Bronchial epithelial cell (primary cell): ENCODE measurements at regions not wholly inside any gene's neighbourhood (a gene's known extent, or its start where the extent isn't known, plus 50 kb on each side); places are given as distances from the start of the nearest gene placed in this dataset.
A peak's percentile ranks its signal among the peaks of the same experiment; 100 is the strongest.

Source experiments
- DNase-seq: peaks from one replicate; pipeline ENCODE4 v3.0.0-alpha.2; 2010; ENCODE audit warnings: low read depth
- FAIRE-seq: peaks from 2 replicates; lab custom pipeline; 2011; peaks lifted over from hg19 to GRCh38; lab: Jason Lieb, UNC
- H3K27me3 ChIP-seq: 2 replicates; pipeline ENCODE4 v1.5.1; 2011; ENCODE audit warnings: low read length; ENCODE audit not compliant: control insufficient read depth, insufficient read depth
- H3K36me3 ChIP-seq: 2 replicates; pipeline ENCODE4 v1.5.1; 2011; ENCODE audit warnings: low read length; ENCODE audit not compliant: control insufficient read depth, insufficient read depth
- H3K4me3 ChIP-seq: 2 replicates; pipeline ENCODE4 v1.5.1; 2011; ENCODE audit warnings: mild to moderate bottlenecking, low read depth, low read length, control low read depth
- TF ChIP-seq, protein P1 (sequence below): IDR thresholded peaks from 2 replicates; pipeline ENCODE4 v1.5.1; 2011; ENCODE audit warnings: mild to moderate bottlenecking, moderate library complexity, low read length, control low read depth, inconsistent platforms; ENCODE audit not compliant: insufficient read depth, severe bottlenecking

DNA sequence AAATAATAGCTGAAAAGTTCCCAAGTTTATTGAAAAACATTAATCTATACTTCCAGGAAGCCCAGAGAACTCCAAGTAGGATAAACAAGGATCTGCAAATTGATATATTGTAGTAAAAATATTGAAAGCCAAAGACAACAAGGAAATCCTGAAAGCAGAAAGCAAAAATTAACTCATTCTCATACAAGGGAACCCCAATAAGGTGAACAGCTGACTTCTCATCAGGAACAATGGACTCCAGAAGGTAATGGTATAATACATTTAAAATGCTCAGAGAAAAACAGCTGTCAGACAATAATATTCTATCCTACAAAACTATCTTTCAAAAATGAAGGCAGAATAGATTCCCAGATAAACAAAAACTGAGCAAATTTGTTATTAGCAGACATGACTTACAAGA, 138.1 kb upstream of the BMP4 start:
- DNase-seq (peak; percentile 3), FAIRE-seq (no peak)
- Histone ChIP-seq H3K4me3 (no peak overlapping the region), H3K36me3 (no peaks in the 10 kb centered on the region), H3K27me3 (no peaks in the 10 kb centered on the region)
- TF ChIP-seq, protein P1, sequence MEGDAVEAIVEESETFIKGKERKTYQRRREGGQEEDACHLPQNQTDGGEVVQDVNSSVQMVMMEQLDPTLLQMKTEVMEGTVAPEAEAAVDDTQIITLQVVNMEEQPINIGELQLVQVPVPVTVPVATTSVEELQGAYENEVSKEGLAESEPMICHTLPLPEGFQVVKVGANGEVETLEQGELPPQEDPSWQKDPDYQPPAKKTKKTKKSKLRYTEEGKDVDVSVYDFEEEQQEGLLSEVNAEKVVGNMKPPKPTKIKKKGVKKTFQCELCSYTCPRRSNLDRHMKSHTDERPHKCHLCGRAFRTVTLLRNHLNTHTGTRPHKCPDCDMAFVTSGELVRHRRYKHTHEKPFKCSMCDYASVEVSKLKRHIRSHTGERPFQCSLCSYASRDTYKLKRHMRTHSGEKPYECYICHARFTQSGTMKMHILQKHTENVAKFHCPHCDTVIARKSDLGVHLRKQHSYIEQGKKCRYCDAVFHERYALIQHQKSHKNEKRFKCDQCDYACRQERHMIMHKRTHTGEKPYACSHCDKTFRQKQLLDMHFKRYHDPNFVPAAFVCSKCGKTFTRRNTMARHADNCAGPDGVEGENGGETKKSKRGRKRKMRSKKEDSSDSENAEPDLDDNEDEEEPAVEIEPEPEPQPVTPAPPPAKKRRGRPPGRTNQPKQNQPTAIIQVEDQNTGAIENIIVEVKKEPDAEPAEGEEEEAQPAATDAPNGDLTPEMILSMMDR, result no peak

DNA sequence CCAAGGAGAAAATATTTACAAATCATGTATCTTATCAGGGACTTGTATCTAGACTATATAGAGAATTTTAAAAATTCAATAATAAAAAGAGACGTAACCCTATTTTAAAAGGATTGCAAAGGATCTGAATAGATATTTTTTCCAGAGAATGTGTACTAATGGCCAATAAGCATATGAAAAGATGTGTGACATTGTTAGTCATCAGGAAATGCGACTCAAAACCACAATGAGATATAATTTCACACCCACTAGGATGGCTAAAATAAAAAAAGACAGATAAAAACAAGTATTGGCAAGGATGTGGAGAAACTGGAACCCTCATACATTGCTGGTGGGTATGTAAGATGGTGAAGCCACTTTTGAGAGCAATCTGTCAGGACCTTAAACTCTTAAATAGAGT, 141.9 kb upstream of the BMP4 start:
- FAIRE-seq (no peak), DNase-seq (peak; percentile 49)
- Histone ChIP-seq H3K36me3 (no peaks in the 10 kb centered on the region), H3K4me3 (no peak overlapping the region), H3K27me3 (no peaks in the 10 kb centered on the region)
- TF ChIP-seq, protein P1, result no peak

DNA sequence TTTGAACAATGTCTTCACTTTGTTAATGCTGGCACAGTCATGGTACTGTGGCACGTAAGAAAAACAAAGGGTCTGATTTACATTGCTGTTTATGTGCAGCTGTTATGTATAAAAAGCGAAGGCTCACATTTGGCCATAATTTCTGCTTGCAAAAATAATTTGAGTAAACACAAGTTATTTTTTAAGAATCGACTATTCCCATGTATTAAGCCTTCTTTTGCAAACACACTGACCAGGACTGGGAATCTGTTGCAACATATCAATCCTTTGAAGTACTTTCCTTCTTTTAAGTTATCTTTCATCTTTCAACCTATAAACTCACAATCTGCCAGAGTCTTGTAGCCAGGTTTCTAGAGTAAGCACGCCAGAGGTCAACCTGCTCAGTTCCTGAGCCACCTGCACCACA, 145.4 kb upstream of the BMP4 start:
- DNase-seq (no peak), FAIRE-seq (no peak)
- Histone ChIP-seq H3K4me3 (no peak overlapping the region), H3K36me3 (no peaks in the 10 kb centered on the region), H3K27me3 (no peaks in the 10 kb centered on the region)
- TF ChIP-seq, protein P1, result no peak

GRCh38 chr14:54102530-54102929, 145.9 kb upstream of the BMP4 start:
- FAIRE-seq (no peak), DNase-seq (no peak)
- H3K4me3 ChIP-seq, result no peak overlapping the region
- TF ChIP-seq, protein P1, result no peak
- H3K27me3 ChIP-seq, result no peaks in the 10 kb centered on the region
- H3K36me3 ChIP-seq, result no peaks in the 10 kb centered on the region

- FAIRE-seq, result no peak
- no peak overlapping the region for H3K4me3 ChIP-seq
- no peaks in the 10 kb centered on the region for H3K36me3 ChIP-seq
- H3K27me3 ChIP-seq, result no peaks in the 10 kb centered on the region
- TF ChIP-seq, protein P1, result no peak
- no peak for DNase-seq
Observed at GRCh38 chr14:54104601-54105145, 148.0 kb upstream of the BMP4 start.

DNA sequence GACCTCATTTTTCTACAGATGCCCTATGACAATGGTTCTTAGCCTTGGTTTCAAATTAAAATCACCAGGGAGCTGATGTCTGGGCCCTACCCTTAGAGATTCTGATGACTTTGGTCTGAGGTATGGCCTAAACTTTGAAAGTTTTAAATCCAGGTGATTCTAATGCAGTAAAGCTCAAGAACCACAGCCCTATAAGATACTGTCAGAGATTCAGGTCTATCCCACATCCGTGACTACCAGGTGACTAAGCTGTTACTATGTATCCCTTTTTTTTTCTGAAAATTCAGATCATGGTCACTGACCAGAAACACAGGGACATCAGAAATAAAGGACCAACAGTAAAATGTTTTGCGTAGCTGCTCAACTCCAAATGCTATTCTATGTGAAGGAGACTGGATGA, 148.8 kb upstream of the BMP4 start:
- Histone ChIP-seq H3K36me3 (no peaks in the 10 kb centered on the region), H3K4me3 (no peak overlapping the region), H3K27me3 (no peaks in the 10 kb centered on the region)
- FAIRE-seq (no peak), DNase-seq (peak; percentile 89)
- TF ChIP-seq, protein P1, result no peak
